HG03565 (cell line): ENCODE measurements at regions not wholly inside any gene's neighbourhood (a gene's known extent, or its start where the extent isn't known, plus 50 kb on each side); places are given as distances from the start of the nearest gene placed in this dataset.
A peak's percentile ranks its signal among the peaks of the same experiment; 100 is the strongest.
"Not testable (repeated sequence)": the region's sequence is repeated elsewhere in the genome, so short reads cannot be mapped to it uniquely, and the experiment has no call there.

Experiments used
- ATAC-seq: cut with Tn5 transposase; IDR thresholded peaks from one replicate; pipeline ENCODE4 v1.9.1; 2021; ENCODE audit warnings: mild to moderate bottlenecking, moderate library complexity; ENCODE audit not compliant: unreplicated experiment

DNA sequence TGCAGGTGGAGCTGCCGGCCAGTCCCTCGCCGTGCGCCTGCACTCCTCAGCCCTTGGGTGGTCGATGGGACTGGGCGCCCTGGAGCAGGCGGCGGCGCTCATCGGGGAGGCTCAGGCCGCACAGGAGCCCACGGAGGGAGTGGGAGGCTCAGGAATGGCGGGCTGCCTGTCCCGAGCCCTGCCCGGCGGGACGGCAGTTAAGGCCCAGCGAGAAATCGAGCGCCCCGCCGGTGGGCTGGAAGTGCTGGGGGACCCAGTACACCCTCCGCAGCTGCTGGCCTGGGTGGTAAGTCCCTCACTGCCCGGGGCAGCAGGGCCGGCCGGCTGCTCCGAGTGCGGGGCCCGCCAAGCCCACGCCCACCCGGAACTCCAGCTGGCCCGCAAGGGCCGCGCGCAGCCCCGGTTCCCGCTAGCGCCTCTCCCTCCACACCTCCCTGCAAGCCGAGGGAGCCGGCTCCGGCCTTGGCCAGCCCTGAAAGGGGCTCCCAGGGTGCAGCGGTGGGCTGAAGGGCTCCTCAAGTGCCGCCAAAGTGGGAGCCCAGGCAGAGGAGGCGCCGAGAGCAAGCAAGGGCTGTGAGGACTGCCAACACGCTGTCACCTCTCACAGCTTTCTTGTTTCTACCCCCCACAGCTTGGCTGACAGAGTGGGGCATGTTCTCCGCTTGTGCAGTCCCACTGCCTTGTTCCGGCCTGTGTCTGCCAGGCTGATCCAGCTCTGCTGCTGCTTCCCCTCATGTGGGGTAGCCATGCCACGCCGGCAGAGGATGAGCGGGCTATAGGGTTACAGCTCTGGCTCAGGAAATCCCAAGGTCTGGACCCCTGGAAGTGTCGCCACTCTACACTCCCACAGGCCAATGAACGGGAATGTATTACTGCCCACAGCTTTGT is 886.7 kb downstream of the FAT4 start:
- not testable (repeated sequence) for ATAC-seq

DNA sequence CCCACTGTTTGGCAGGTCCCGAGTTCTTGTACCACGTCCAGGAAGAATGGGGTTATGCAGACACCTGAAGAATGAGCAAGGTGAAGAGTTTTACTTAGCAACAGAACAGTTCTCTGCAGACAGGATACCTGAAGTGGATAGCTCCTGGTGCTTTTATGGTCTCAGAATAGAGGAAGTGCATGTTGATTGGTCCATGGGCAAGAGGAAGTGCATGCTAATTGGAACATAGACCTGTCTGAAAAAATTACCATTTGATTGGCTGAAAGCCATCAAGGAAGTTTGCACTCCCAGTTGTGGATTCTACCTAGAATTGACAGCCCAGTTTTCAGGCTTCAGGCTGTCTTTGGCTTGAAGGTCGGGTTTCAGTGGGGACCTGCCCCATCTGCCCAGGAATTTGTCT is 887.5 kb downstream of the FAT4 start:
- ATAC-seq: no peak

DNA sequence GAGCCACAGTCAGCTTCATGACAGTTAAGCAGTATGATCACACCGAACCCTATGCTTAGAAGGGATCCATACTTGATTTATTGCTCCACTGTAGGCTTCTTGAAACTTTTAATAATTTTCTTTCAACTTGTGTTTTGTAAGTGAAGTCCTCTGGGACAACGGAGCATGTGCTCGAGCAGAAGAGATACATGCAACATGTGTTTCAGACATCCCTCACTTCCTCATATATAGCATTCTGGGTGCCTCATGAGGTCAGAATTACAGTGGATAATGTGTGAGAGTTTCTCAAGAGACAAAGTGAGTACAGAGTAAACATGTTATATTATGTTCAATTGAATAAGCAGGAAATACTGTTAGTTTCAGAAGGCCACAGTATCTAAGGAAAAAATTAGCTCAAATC is 893.2 kb downstream of the FAT4 start:
- ATAC-seq: no peak

DNA sequence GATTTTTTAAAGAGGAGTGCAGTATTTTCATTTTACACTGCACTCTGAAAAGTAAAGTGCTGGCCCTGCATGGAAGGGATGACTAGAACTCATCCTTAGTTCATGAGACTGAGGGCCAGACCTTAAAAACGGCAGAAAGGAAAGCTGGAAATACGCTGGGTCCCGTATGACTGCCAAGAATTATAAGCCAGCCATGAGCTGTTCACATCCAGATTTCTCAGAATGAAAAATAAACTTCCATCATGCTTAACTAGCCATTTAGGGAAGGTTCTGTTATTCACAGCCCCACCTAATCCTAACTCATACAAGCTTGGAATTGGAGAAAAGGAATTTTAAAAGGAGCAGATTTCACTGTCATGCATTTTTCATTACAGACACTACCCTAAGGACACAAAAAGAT is 894.4 kb downstream of the FAT4 start:
- ATAC-seq: no peak

DNA sequence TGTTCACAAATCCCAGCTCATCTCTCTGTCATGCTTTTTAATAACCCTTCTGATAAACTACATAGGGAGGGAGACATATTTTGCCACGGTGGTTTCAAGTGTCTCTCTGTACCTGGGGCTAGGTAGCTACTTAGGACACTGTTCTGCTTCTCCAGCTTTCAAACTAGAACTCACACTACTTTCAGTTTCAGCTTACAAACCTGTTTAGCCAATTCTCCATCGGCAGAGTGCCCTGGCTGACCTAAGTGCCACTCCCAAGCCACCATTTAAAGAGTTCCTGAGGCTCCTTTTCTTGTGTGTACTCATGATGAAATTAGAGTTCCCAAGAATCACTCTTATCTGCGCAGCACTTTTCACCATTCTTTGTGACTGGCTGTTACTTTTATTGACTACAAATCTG is 899.2 kb downstream of the FAT4 start:
- no peak for ATAC-seq

DNA sequence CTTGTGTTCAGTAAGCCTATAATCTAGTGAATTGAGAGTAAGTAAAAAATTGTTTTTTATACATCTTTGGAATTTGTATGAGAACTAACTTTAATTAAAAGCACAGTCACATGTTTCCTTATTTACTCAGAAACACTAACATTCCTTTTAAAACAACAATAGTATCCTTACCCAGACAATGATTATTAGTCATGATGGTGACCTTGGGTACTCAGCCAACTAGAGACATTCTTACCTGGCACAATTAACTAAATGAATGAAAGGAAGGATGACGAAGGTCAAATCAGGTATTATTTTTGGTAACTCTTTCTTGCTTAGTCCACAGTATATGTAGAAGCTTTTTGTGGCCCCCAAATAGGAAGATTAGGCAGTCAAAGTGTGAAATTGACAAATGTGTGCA is 901.0 kb downstream of the FAT4 start:
- no peak for ATAC-seq

DNA sequence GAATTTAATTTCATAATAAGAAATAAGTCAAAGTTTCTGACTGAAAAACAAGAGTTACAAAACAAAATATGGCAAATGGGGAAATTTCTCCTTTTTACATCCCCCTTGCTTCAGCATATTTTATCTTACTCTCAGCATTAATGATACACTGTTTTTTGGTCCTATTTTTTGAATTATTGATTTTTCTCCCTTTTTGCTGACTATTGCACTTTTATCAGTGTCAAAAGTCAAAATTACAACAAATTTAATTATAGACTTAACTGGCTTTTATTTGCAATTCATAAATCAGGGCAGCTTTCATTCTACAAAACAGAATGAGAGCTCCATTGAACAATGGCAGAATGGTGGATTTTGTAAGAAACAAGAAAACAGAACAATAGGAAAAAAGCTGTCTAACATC is 901.9 kb downstream of the FAT4 start:
- ATAC-seq: no peak

DNA sequence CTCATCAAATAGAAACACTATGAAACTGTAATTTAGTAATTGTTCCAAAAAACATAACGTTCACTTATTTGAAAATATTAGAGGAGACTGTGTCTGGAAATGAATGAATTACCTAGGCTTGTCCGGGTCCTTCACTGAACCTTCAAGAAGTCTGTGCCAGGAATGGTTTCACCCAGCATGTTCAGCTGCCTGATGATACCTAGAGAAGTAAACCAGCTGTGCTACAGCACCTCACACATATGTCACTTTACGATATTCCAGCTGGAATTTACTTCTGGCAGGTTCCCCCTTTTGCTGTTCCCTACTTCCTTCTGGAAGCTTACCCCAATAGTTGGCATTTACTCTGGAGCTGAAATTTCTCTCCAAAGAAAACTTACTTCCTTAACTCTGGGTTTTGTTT is 906.5 kb downstream of the FAT4 start:
- ATAC-seq: no peak

DNA sequence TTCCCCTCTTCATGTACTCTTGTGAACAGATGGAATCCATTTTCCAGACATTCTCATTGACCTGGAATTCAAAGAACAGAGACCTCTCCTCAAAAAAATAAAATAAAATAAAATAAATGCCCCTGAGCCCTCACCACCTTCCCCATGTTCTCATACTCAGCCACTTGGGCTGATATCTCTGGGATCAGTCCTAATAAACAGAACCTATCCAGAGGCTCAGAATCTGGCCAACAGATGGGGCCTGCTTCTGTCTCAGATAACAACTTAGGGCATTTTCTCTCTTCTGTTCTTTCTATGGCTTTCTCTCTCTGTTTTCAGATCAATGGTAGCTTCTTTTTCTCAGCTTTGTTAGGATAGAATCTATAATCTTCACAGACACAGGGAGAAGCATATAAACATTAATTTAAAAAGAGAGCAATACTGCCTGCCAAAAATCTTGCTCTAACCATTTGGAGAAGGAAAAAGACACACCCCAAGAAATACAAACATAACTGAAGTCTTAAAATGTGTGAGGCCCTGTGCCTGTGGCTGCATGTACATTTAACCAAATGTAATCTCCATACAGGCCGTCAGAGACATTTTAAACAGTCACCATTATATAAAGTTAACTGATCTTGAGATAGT is 907.1 kb downstream of the FAT4 start:
- ATAC-seq: no peak

DNA sequence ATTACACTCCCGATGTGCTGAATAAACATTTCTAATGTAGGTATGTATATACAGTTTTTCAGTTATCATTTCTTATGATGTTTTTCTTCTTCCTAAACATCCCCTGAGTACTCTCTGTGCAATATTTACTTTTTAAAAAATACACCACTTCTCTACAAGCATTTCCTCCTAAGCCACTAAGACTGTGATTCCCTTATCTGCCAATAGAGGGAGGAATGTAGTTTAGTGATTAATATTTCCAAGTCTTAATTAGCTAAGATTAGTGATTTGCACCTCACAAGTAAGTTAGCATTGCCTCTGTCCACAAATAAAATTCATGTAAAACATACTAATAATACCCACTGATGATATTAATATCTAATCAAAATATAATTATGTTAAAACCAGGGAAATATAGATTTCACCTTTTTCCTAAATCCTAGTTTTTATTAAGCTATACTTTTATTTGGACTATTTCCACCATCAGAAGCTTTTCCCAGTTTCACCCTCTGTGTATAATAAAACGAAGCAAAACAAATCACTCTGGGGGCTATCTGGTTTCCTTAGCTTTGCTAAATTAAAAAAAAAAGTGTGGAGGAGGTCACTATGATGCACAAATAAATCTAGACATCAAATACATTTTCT is 909.1 kb downstream of the FAT4 start:
- ATAC-seq: peak; percentile 69

DNA sequence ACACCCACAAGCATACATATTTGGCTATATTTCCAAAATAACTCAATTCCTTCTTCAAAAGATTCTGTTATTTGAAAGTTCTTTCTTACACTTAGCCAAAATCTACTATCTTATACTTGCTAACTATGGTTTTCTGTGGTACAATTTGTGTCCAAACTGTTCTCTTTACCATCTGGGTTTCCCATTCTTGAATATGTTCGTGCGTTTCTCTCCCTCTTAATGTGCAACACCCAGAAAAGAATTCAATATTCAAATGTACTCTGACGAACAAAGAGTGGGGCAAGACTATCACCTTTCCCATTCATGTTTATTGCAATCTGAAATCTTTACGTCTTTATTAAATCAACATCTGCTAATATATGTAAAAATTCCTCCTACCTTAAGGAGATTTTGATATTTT is 912.7 kb downstream of the FAT4 start:
- no peak for ATAC-seq

DNA sequence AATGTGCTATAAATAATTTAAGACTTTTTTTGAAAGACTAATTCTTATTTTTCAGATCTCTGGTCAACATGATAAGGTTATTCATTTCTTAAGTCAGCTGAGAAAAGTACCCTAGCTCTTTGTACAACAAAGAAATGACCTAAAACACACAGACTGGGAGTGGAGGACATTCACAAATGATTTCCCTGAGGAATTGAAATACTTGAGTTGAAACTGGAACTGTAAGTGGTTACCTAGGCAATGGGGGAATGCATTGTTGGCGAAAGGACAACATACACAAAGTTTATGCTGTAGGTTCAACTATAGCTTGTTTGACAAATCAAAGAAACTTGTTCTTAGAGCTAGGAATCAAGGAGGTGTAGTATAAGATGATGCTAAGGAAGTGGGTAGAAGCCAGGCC is 915.5 kb downstream of the FAT4 start:
- no peak for ATAC-seq

DNA sequence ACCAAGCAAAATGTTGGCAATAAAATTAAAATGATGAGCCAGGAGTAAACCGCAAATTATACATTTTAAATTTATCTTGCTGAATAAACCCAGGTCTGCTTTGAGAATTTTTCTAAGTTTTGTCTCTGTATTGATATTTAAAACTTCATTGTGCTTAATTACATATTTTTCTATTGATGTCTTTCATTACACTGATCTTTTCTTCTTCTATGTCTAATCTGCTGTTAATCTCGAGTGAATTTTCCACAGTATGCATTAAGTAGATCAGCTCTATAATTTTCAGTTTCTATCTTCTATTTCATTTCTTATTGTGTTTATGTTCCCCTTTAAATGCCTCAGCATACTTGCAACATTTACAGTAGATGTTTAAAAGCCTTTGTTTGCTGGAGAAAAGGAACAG is 918.7 kb downstream of the FAT4 start:
- no peak for ATAC-seq

DNA sequence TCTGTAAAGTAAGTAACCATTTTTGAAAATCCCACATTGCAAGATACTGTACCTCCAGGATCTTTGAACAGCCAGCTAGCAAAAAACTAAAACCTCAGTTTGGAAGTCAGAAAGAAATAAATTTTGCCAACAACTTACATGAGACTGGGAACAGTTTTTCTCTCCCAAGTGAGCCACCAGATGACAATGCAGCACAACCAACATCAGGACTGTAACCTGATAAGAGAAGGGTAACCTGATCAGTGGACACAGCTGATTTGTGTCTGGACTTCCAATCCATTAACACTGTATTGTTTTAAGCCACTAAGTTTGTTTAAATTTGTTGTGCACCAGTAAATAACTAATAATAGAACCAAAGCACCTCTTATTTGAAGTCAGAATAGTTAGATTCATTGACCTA is 923.3 kb downstream of the FAT4 start:
- ATAC-seq: no peak

DNA sequence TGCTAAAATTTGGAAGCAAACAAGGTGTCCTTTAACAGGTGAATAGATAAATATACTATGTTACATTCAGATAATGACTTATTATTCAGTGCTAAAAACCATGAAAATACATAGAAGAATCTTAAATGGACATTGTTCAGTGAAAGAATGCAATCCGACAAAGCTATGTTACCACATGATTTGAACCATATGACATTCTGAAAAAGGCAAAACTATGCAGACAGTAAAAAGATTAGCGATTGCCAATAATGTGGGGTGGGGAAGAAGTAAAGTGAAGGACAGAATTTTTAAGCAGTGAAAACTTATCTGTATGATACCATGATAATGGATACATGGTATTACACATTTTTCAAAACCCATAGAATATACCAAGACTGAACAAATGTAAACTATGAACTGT is 926.9 kb downstream of the FAT4 start:
- no peak for ATAC-seq

DNA sequence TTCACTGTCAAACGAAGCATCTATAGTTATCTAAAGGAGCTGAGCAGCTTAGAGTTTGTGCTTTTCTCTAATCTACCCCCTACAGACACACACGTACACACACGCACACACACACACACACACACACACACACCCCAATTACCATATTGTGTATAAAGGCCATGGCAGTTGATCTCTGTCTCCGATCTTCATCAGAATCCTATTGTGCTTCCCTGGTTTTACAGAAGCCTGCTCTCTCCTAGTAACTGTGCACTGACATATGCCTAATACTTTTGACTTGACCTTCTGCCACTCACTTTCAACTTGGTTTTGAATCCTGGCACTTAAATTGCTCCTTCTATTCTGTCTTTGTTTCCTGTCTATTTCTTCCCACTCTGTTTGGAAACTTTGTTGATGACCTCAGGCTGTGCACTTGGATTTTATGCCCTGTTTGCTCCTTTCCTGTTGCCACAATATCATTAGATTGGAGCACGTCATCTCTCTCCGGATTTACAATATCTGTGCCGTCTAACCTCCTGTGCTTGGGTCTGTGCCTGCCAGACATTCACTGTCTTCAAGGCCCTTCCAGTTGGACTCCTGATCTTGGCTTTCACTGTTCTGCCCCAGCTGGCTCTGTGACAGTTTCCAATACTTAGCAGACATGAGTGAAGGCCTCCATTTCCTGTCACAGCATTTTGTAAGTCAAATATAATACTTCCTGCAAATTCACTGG is 928.1 kb downstream of the FAT4 start:
- ATAC-seq: no peak

DNA sequence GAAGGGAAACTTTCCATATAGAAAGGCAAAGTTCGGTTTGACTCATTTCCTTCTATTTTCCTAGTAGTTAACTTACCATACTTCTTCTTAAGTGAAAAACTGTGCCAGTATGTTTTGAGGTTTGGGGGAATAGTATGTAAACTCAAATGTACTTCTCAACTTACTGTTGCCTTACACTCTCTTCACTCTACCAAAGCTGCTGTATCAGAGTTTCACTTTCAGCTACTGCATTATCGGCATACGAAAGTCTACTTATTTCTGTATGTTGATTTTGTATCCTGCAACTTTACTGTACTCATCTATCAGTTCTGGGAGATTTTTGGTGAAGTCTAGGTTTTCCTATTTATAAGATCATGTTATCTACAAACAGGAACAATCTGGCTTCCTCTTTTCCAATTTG is 932.7 kb downstream of the FAT4 start:
- ATAC-seq: no peak

DNA sequence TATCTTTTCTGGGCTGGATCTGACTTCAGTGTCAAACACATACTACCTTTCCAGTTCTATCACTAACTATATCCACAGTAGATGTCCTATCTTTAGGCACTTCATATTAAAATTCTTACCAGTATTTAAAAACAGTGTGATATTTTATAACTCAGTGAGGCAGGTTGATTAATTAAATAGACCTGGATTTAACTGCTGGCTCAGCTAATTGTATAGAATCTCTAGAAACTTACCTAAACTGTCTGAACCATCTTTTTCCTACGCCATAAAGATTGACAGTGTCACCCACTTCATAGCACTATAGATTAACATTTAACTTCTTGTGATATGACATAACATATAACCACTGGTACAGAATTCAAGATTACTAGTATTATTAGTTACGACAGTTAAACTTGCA is 935.3 kb downstream of the FAT4 start:
- ATAC-seq: no peak

DNA sequence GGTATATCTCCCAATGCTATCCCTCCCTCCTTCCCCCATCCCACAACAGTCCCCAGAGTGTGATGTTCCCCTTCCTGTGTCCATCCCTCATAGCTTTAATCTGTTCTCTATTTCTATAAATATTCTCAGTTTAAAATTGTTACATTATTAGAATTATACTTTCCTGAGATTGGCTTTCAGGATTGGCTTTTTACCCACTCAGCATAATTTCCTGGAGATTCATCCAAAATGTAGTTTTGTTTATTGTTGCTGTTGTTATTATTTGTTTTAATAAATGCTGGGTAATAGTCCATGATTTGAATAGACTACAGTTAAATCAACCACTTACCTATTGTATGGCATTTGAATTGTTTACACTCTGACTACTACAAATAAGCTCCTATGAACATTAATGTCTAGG is 936.4 kb downstream of the FAT4 start:
- ATAC-seq: no peak

DNA sequence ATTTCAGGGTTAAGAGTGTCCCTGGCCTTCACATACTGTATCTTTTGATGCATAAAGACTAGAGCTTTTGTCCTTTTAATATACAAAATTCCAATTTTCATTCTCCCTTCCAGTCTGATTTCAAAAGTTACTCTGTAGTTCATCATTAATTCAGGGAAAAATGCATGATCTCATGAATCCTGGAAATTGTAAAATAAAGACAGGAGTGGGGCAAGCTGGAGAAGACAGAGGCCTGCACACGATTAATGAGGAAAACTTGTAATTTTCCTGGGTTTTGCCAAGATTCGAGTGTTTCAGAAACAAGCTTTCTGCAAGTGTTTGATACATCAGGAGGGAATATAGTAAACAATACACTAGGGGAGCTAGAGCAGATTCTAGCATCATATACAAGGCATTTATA is 947.9 kb downstream of the FAT4 start:
- ATAC-seq: no peak

DNA sequence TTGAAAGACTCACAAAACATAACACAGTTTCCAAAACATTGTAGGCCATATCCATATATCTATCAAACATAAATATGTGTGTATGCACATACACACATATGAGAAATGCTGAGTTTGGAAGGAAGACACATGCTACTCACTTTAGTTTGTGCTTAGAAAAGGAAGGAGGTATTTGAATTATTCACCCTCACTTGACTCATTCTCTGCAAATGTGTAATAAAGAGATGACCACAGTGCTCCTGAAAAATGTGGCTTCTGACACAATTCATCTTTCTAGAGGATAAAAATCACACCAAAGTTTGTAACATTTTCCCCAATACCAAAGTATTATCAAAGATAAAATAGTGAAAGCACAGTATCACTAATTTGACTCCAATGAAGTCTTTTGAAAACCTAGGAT is 950.1 kb downstream of the FAT4 start:
- ATAC-seq: no peak

DNA sequence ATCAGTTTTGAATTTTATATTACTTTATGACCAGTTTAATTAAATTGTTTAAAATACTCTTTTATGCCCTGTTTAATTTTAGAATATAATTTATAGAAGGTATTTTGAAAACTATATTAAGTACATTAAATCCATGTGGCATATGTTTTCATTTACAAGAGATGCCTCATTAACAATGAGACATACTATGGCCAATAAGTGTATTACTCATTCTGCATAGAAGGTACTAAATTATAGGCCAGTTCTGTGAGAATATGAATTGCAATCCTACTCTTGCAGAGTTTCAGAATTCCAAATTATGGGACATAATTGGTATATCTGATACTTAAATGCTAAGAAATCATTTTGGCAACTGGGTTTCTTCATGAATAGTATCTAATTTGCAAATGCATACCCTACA is 951.1 kb downstream of the FAT4 start:
- no peak for ATAC-seq
